K562 (cell line): ENCODE measurements at regions not wholly inside any gene's neighbourhood (a gene's known extent, or its start where the extent isn't known, plus 50 kb on each side); places are given as distances from the start of the nearest gene placed in this dataset.

Experiments used
- CAMTA2 ChIP-seq: fragments of 250-450 bp; sonication (Bioruptor Pico); conservative IDR thresholded peaks from 2 replicates; pipeline ENCODE4 v1.5.1; 2022
- CBFA2T2 ChIP-seq: fragments of 450-650 bp; conservative IDR thresholded peaks from 2 replicates; pipeline ENCODE4 v1.6.1; 2017; ENCODE audit warnings: mild to moderate bottlenecking
- NR2C2 ChIP-seq, 2 experiments: fragments of 200-800 bp in 1 of 2; sonication (Bioruptor generic) in 1 of 2; sonication (generic) in 1 of 2; formaldehyde crosslinking in 1 of 2; IDR thresholded peaks; 2 replicates each; pipeline versions ENCODE4 v1.6.1 to v1.8.0; 2016 to 2022; ENCODE audit warnings: mild to moderate bottlenecking in 1 of 2, missing compliant biosample characterization in 1 of 2, missing genetic modification characterization in 1 of 2, missing genetic modification reagents in 1 of 2
- PRDM10 ChIP-seq: fragments of 450-650 bp; IDR thresholded peaks from 2 replicates; pipeline ENCODE4 v1.6.1; 2018; ENCODE audit not compliant: partially characterized antibody
- PRMT5 ChIP-seq: sonication (generic); formaldehyde crosslinking; IDR thresholded peaks from 2 replicates; pipeline ENCODE4 v1.5.0; 2020; ENCODE audit warnings: missing genetic modification reagents

- TF ChIP-seq CBFA2T2 = no peak
- TF ChIP-seq PRDM10 = no peak
- no peak for TF ChIP-seq NR2C2 (CRISPR knock-in tag; IDR thresholded peaks at IDR 0.05)
- TF ChIP-seq NR2C2 (tag; IDR thresholded peaks at IDR 0.05) = no peak
- TF ChIP-seq CAMTA2 (CRISPR knock-in tag) = no peak
- no peak for TF ChIP-seq PRMT5 (CRISPR knock-in tag)
These were observed 77.1 kb downstream of the SLC2A10 start for GRCh38 chr20:46786566-46786965.
